T-cell (primary cell): ENCODE measurements at regions not wholly inside any gene's neighbourhood (a gene's known extent, or its start where the extent isn't known, plus 50 kb on each side); places are given as distances from the start of the nearest gene placed in this dataset.

ENCODE experiments used
- ATAC-seq, 4 experiments: fragments of 200-7000 bp in 3 of 4; fragments of 150-1000 bp in 1 of 4; cut with Tn5 transposase; replicated peaks in 1 of 4; 1 replicate in 3 of 4; 2 replicates in 1 of 4; pipeline ENCODE4 v1.10.0; 2021; ENCODE audit warnings: moderate library complexity in 3 of 4, mild to moderate bottlenecking in 2 of 4, moderate number of reproducible peaks in 1 of 4
- CTCF ChIA-PET, 2 donors: fragments of 300-600 bp; sonication (Branson Sonifier 250); formaldehyde crosslinking; loops; one replicate each; lab custom pipeline; 2022; ENCODE audit warnings: antibody characterized with exemption in 2 of 2; lab: Charles Lee
- POLR2A ChIA-PET, 2 donors: fragments of 300-600 bp; sonication (Branson Sonifier 250); formaldehyde crosslinking; loops; one replicate each; lab custom pipeline; 2022; ENCODE audit warnings: antibody characterized with exemption in 2 of 2; lab: Charles Lee
- DNase-seq, 35 experiments: peaks; one replicate each; pipeline versions ENCODE4 v3.0.0 to v3.0.0-alpha.2; 2013 to 2023
- H3K27ac ChIP-seq: one replicate; pipeline ENCODE4 v1.5.1; 2013; ENCODE audit warnings: low read length
- H3K27me3 ChIP-seq, 2 experiments: replicated peaks in 1 of 2; 1 replicate in 1 of 2; 2 replicates in 1 of 2; pipeline versions ENCODE4 v1.6.1 to v1.7.0; 2013; ENCODE audit warnings: low read length in 1 of 2, mixed read lengths in 1 of 2; ENCODE audit not compliant: control insufficient read depth in 2 of 2, insufficient read depth in 2 of 2; ENCODE audit errors: extremely low read depth in 1 of 2
- H3K36me3 ChIP-seq, 2 donors: 1 replicate in 1 of 2; 2 replicates in 1 of 2; pipeline versions ENCODE4 v1.6.1 to v1.7.0; 2013; ENCODE audit warnings: low read length in 1 of 2; ENCODE audit not compliant: control insufficient read depth in 2 of 2, insufficient read depth in 1 of 2; ENCODE audit errors: extremely low read depth in 1 of 2
- H3K4me1 ChIP-seq, 2 experiments: 1 replicate in 1 of 2; 2 replicates in 1 of 2; pipeline versions ENCODE4 v1.6.1 to v1.7.0; 2013; ENCODE audit warnings: low read length in 2 of 2, mixed read lengths in 1 of 2; ENCODE audit not compliant: insufficient read depth in 2 of 2, control insufficient read depth in 1 of 2; ENCODE audit errors: extremely low read depth in 1 of 2
- H3K4me3 ChIP-seq, 2 donors: 1 replicate in 1 of 2; 2 replicates in 1 of 2; pipeline versions ENCODE4 v1.5.1 to v1.7.0; 2013; ENCODE audit warnings: mild to moderate bottlenecking in 2 of 2, low read length in 1 of 2, moderate library complexity in 1 of 2; ENCODE audit not compliant: control insufficient read depth in 1 of 2; ENCODE audit errors: extremely low read depth in 1 of 2
- H3K9me3 ChIP-seq: 2 replicates; pipeline ENCODE4 v1.7.0; 2013
- H3K27ac Mint-ChIP-seq, 2 donors: one replicate each; pipeline ENCODE4 v1.8.0; 2020 to 2021; ENCODE audit warnings: mild to moderate bottlenecking in 2 of 2, mixed read lengths in 2 of 2
- H3K27me3 Mint-ChIP-seq, 2 donors: one replicate each; pipeline ENCODE4 v1.8.0; 2021 to 2022; ENCODE audit warnings: mixed read lengths in 2 of 2
- H3K36me3 Mint-ChIP-seq: one replicate; pipeline ENCODE4 v1.8.0; 2021; ENCODE audit warnings: mixed read lengths
- H3K4me1 Mint-ChIP-seq, 3 donors: one replicate each; pipeline ENCODE4 v1.8.0; 2020 to 2022; ENCODE audit warnings: mixed read lengths in 3 of 3, mild to moderate bottlenecking in 1 of 3
- H3K4me3 Mint-ChIP-seq, 3 donors: one replicate each; pipeline ENCODE4 v1.8.0; 2020 to 2022; ENCODE audit warnings: mild to moderate bottlenecking in 3 of 3, mixed read lengths in 3 of 3, moderate library complexity in 3 of 3
- H3K9me3 Mint-ChIP-seq, 3 donors: one replicate each; pipeline ENCODE4 v1.8.0; 2020 to 2022; ENCODE audit warnings: mixed read lengths in 3 of 3
- WGBS: methylation state at CpG from one replicate; pipeline ENCODE4 v1.1.5; 2013; ENCODE audit warnings: missing lambda C conversion rate; ENCODE audit not compliant: insufficient coverage; 5-methylcytosine and 5-hydroxymethylcytosine counted together

GRCh38 chr6:4397307-4397706 is 261.9 kb upstream of the ECI2 start:
- ChIA-PET CTCF (no interaction called here), POLR2A (no interaction called here)
- Histone ChIP-seq H3K27ac (no peak overlapping the region), H3K4me1 (no peaks in the 10 kb centered on the region), H3K27me3 (peaks cover 0 to 8% of the 10 kb centered on the region in 2 experiments), H3K4me3 (no peak overlapping the region), H3K9me3 (no peaks in the 10 kb centered on the region), H3K36me3 (no peaks in the 10 kb centered on the region)
- DNase-seq (no peak), ATAC-seq (peak in 1 of 4 experiments; percentile 36)
- no peaks in the 10 kb centered on the region for H3K9me3 Mint-ChIP-seq
- no peaks in the 10 kb centered on the region for H3K36me3 Mint-ChIP-seq
- no peaks in the 10 kb centered on the region for H3K4me1 Mint-ChIP-seq
- no peak overlapping the region for H3K4me3 Mint-ChIP-seq
- H3K27me3 Mint-ChIP-seq = peaks cover 15 to 26% of the 10 kb centered on the region in 2 donors
- H3K27ac Mint-ChIP-seq = no peak overlapping the region
- 65% methylated on average over 3 of the region's 5 CpGs for WGBS

GRCh38 chr6:4396044-4396443 is 260.7 kb upstream of the ECI2 start:
- Histone ChIP-seq H3K4me1 (no peaks in the 10 kb centered on the region), H3K27me3 (peaks cover 0 to 5% of the 10 kb centered on the region in 2 experiments), H3K4me3 (no peak overlapping the region), H3K9me3 (no peaks in the 10 kb centered on the region), H3K36me3 (no peaks in the 10 kb centered on the region), H3K27ac (no peak overlapping the region)
- ATAC-seq (no peak), DNase-seq (no peak)
- H3K4me3 Mint-ChIP-seq = no peak overlapping the region
- no peaks in the 10 kb centered on the region for H3K36me3 Mint-ChIP-seq
- H3K27me3 Mint-ChIP-seq = peaks cover 16 to 21% of the 10 kb centered on the region in 2 donors
- no CpG with 5 or more reads among the region's 2 CpGs for WGBS
- H3K4me1 Mint-ChIP-seq = no peaks in the 10 kb centered on the region
- no peak overlapping the region for H3K27ac Mint-ChIP-seq
- POLR2A ChIA-PET = interaction anchor here in 1 of 2 donors (0.6 kb wide), 1 partner anchor 526 kb away, joined by 3 read pairs; no protein-coding TSS in a partner anchor
- CTCF ChIA-PET = no interaction called here
- H3K9me3 Mint-ChIP-seq = no peaks in the 10 kb centered on the region

- H3K4me3 ChIP-seq = no peak overlapping the region
- no CpG with 5 or more reads among the region's 1 CpG for WGBS
- no peaks in the 10 kb centered on the region for H3K9me3 ChIP-seq
- H3K4me1 ChIP-seq = no peaks in the 10 kb centered on the region
- ChIA-PET CTCF (no interaction called here), POLR2A (no interaction called here)
- no peak overlapping the region for H3K27ac ChIP-seq
- H3K36me3 Mint-ChIP-seq = no peaks in the 10 kb centered on the region
- H3K4me1 Mint-ChIP-seq = no peaks in the 10 kb centered on the region
- ATAC-seq = no peak
- no peak overlapping the region for H3K27ac Mint-ChIP-seq
- peaks cover 0 to 2% of the 10 kb centered on the region in 2 experiments for H3K27me3 ChIP-seq
- H3K27me3 Mint-ChIP-seq = peaks cover 15 to 20% of the 10 kb centered on the region in 2 donors
- H3K9me3 Mint-ChIP-seq = no peaks in the 10 kb centered on the region
- H3K4me3 Mint-ChIP-seq = no peak overlapping the region
- no peaks in the 10 kb centered on the region for H3K36me3 ChIP-seq
- no peak for DNase-seq
These were observed 260.0 kb upstream of the ECI2 start for GRCh38 chr6:4395386-4395785.

GRCh38 chr6:4394786-4395185 is 259.4 kb upstream of the ECI2 start:
- ATAC-seq (no peak), DNase-seq (no peak)
- Mint-ChIP-seq H3K9me3 (no peaks in the 10 kb centered on the region), H3K4me1 (no peaks in the 10 kb centered on the region), H3K27me3 (peaks cover 13 to 20% of the 10 kb centered on the region in 2 donors), H3K4me3 (no peak overlapping the region), H3K27ac (no peak overlapping the region), H3K36me3 (no peaks in the 10 kb centered on the region)
- POLR2A ChIA-PET = interaction anchor here in 1 of 2 donors (0.5 kb wide), 1 partner anchor 143 kb away, joined by 3 read pairs; no protein-coding TSS in a partner anchor
- no peak overlapping the region for H3K27ac ChIP-seq
- CTCF ChIA-PET = no interaction called here
- no peak overlapping the region for H3K4me3 ChIP-seq
- H3K4me1 ChIP-seq = no peaks in the 10 kb centered on the region
- H3K27me3 ChIP-seq = peaks cover 0 to 2% of the 10 kb centered on the region in 2 experiments
- H3K36me3 ChIP-seq = no peaks in the 10 kb centered on the region
- no peaks in the 10 kb centered on the region for H3K9me3 ChIP-seq
- 68% methylated on average over 2 of the region's 4 CpGs for WGBS

- WGBS = 100% methylated on average over 1 of the region's 8 CpGs
- DNase-seq = no peak
- no peak overlapping the region for H3K4me3 Mint-ChIP-seq
- no peaks in the 10 kb centered on the region for H3K9me3 ChIP-seq
- no peaks in the 10 kb centered on the region for H3K36me3 Mint-ChIP-seq
- H3K27me3 ChIP-seq = no peaks in the 10 kb centered on the region
- no peak overlapping the region for H3K27ac Mint-ChIP-seq
- H3K27me3 Mint-ChIP-seq = peaks cover 4 to 9% of the 10 kb centered on the region in 2 donors
- H3K9me3 Mint-ChIP-seq = peaks cover 7 to 18% (median 9%) of the 10 kb centered on the region in 3 donors
- H3K4me1 Mint-ChIP-seq = no peaks in the 10 kb centered on the region
- no peak overlapping the region for H3K4me3 ChIP-seq
- no peaks in the 10 kb centered on the region for H3K4me1 ChIP-seq
- POLR2A ChIA-PET = no interaction called here
- no peak for ATAC-seq
- CTCF ChIA-PET = no interaction called here
- no peak overlapping the region for H3K27ac ChIP-seq
- H3K36me3 ChIP-seq = no peaks in the 10 kb centered on the region
These were observed 253.3 kb upstream of the ECI2 start for GRCh38 chr6:4388675-4389074.

- ChIA-PET CTCF (no interaction called here), POLR2A (no interaction called here)
- Mint-ChIP-seq H3K36me3 (no peaks in the 10 kb centered on the region), H3K4me3 (no peak overlapping the region), H3K27ac (no peak overlapping the region), H3K9me3 (peaks cover 15 to 38% (median 29%) of the 10 kb centered on the region in 3 donors), H3K4me1 (no peaks in the 10 kb centered on the region), H3K27me3 (peaks cover 3 to 25% of the 10 kb centered on the region in 2 donors)
- no peaks in the 10 kb centered on the region for H3K9me3 ChIP-seq
- no peaks in the 10 kb centered on the region for H3K4me1 ChIP-seq
- ATAC-seq (no peak), DNase-seq (no peak)
- H3K27ac ChIP-seq = no peak overlapping the region
- no peaks in the 10 kb centered on the region for H3K36me3 ChIP-seq
- no peak overlapping the region for H3K4me3 ChIP-seq
- WGBS = 100% methylated on average over 2 of the region's 6 CpGs
- H3K27me3 ChIP-seq = peaks cover 0 to 2% of the 10 kb centered on the region in 2 experiments
These were observed 249.3 kb upstream of the ECI2 start for GRCh38 chr6:4384656-4385055.
